GOT3 (cell line): ENCODE measurements at regions not wholly inside any gene's neighbourhood (a gene's known extent, or its start where the extent isn't known, plus 50 kb on each side); places are given as distances from the start of the nearest gene placed in this dataset.
"Not testable (repeated sequence)": the region's sequence is repeated elsewhere in the genome, so short reads cannot be mapped to it uniquely, and the experiment has no call there.

Experiments
- DNase-seq: peaks from one replicate; lab custom pipeline; 2025; ENCODE audit warnings: mixed read lengths; lab: John Stamatoyannopoulos, UW

DNA sequence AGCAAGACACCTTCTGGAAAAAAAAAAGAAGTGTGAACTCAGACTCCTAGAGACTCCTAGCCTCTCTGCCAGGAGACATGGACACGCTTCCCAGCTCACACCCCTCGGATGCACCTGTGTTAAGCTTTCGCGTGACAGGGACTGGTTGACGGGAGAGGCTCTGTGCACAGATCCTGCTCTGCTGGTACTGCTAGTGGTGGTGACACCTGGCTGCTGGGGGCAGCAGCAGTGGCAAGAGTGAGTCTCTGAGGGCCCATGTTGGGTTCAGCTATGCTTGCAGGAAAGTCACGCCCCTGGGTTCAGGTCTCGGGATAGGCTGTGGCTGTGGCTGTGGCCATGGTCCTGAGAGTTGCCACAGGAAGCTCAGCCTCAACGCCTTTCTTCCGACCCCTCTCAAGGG, 81.1 kb downstream of the XRCC2 start:
- DNase-seq = no peak

DNA sequence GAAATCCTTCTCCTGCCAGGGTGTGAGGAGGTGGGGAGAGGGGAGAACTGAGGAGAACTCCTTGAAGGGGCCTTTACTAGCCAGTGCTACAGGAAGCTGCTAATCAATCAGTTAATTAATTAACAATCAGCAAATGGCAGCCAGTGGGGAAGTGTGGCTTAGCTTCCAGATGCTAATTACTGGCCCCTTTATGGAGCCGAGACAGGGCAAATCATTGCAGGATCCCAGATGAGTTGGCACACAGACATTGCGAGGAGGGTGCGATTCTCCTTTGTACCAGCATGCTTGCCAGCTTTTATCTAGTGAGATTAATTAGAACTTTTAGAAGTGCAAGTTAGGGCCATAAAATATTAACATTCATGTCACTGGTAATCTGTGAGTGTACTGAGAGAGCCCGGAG, 84.0 kb downstream of the XRCC2 start:
- no peak for DNase-seq

- DNase-seq = no peak
These were observed 85.5 kb downstream of the XRCC2 start for GRCh38 chr7:152590481-152590880.

- DNase-seq = not testable (repeated sequence)
These were observed 86.1 kb downstream of the XRCC2 start for GRCh38 chr7:152589821-152590220.

- DNase-seq = no peak
These were observed 87.6 kb downstream of the XRCC2 start for GRCh38 chr7:152588350-152588749.

DNA sequence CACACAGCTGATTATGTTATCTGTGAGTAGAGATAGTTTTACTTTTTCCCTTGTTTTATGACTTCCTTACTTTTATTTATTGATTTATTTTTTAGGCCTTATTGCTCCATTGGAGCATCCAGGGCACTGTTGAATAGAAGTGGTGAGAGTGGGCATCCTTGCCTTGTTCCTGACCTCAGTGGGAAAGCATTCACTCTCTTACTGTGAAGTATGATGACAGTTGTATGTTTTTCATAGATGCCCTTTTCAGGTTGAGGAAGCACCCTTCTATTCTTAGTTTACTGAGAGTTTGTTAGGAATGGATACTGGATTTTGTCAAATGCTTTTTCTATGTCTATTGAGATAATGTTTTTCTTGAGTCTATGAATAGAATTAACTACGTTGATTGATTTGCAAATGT, 88.6 kb downstream of the XRCC2 start:
- DNase-seq = no peak

DNA sequence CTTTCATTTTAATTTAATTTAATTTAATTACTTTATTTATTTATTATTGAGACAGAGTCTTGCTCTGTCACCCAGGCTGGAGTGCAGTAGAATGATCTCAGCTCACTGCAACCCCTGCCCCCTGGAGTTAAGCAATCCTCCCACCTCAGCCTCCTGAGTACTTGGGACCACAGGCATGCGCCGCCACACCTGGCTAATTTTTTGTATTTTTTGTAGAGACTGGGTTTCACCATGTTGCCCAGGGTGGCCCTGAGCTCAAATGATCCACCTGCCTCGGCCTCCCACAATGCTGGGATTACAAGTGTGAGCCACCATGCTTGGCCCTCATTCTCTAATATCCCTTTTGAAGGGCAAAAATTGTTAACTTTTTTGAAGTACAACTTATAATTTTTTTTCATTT, 92.9 kb downstream of the XRCC2 start:
- DNase-seq = no peak

DNA sequence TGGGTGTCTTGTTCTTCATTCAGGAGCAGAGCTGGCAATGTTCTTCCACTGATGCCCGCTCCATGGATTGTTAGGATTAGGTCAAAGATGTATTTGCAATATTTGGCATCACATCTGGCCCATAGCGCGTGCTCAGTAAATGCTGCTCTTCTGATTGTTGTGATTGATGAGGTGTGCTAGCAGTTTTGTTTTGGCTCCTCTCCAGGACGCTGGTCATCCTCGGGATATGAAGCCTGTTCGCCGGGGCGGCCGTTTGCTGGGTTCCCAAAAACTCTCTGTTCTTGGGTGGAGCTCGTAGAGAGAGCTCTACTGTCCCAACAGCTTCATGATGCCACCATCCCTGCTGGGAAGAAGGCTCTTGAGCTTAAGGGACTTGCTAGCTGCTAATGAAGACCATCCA, 96.9 kb downstream of the XRCC2 start:
- DNase-seq = no peak

DNA sequence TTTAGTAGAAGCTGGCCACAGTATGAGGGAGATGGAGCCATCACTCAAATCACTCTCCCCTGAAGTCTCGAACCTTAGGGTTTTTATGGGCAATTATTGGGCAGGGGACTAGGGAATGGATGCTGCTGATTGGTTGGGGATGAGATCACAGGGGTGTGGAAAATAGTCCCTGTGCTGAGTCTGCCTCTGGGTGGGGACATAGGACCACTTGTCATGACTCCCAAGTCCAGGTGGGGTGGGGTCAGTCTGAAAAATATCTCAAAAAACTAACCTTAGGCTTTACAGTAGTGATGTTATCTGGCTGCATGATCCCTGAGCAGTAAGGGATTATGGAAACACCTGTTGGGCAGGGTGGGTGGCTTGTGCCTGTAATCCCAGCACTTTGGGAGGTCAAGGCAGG, 98.6 kb downstream of the XRCC2 start:
- DNase-seq = no peak

DNA sequence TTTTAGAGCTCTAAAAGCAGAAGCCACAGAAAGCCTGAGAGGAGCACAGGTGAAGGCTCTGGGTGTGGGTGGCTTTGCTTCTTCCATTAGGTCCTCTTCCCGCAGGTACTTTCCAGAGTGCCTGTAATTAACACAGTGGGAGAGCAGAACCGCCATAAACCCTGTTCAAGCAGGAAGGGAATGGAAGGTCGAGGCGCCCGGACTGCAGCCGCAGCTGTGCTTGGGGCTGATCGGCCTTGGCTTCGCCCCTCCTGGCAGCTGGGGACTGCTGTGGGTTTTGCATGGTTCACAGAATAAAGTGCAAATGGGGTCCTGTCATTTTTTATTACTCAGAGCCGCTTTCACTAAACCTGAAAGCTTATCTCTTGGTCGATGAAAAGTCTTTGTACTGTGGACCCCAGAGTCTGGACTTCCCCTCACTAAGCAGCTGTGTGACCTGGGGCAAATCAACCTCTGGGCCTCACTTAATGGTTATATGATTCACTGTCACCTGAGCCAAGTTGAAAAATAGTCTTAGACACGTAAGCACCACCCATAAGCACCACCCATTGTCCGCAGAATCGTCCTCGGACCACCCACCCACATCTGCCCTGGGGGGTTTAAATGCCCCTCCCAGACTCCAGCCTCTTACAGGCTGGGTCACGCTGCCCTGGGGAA, 100.9 kb downstream of the XRCC2 start:
- DNase-seq = no peak

- DNase-seq = not testable (repeated sequence)
These were observed 102.8 kb downstream of the XRCC2 start for GRCh38 chr7:152573186-152573585.

DNA sequence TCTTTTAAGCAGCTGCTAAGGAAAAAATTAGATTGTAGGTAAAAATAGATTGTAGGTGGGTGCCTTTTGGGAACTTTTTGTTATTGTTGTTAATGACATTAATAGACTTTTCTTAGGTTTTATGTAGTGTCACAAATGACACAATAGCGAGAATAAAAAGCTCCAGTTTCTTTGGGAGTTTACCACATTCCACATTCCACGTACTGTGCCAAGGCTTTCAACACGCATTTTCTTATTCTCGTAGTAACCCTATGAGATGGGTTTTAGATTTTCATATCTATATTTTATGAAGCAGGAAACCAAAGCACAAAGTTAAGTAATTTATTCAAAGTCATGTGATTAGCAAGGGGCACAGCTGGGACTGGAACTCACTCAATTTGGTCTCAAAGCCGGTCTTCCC, 103.8 kb downstream of the XRCC2 start:
- no peak for DNase-seq

GRCh38 chr7:152571068-152571467, 104.9 kb downstream of the XRCC2 start:
- no peak for DNase-seq

GRCh38 chr7:152568972-152569371, 107.0 kb downstream of the XRCC2 start:
- DNase-seq = no peak

- DNase-seq = no peak
These were observed 110.2 kb downstream of the XRCC2 start for GRCh38 chr7:152565731-152566130.

GRCh38 chr7:152564656-152565250, 111.2 kb downstream of the XRCC2 start:
- no peak for DNase-seq

DNA sequence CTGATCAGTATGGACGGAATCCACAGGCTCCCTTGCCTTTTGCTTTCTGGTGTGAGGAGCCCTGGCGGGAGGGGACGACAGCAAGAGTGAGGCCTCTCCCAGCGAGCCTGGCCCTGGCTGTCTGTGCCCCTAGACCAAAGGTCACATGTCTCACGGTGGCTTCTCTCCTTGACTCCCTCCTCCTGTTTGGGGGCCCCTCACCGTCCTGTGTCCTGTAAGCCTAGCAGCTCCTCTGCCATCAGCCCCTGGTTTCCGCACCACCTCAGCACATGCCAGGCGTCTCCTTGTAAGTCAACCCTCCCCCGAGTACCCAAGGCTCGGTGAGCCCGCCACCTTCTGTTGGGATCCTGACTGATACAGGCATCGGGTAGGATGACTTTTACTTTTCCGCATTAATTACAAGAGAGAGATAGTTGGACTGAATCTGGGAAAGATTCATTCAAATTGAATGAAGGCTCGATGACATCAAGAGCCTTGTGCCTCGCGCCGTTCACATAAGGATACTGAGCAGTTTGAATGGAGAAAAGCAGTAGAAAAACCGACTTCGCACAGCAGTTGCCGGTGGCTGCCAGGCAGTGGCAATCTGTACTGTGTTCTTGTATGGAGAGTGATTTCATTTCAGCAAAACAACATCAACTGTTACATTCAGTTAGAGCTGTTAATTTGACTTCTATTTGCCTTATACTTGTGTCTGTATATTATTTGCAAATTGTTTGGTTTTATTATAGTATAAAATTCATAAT, 119.8 kb downstream of the XRCC2 start:
- DNase-seq = no peak

DNA sequence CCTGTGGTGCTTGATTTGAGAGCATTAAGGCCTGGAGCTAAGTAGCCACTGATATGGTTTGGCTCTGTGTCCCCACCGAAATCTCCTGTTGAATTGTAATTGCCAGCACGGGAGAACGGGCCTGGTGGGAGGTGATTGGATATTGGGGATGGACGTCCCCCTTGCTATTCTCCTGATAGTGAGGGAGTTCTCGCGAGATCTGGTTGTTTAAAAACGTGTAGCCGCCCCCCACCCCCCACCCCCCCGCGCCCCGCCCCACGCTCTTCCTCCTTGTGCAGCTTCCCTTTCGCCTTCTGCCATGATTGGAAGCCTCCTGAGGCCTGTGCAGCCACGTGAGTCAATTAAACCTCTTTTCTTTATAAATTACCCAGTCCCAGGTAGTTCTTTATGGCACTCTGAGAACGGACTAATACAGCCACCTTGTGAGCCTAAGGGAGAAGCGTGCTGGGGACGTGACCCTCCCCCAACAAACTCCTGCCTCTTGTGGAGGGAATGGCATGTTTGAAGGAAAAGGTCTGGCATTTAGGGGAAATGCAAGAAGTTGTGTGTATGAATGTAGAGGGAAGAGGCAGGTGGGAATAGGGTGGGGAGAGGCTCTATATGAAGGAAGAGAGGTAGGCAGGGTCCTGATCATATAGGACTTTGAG, 118.0 kb upstream of the KMT2C start:
- no peak for DNase-seq

- DNase-seq = no peak
These were observed 115.7 kb upstream of the KMT2C start for GRCh38 chr7:152551304-152552036.

- no peak for DNase-seq
These were observed 109.3 kb upstream of the KMT2C start for GRCh38 chr7:152544971-152545619.

GRCh38 chr7:152544481-152544927, 108.7 kb upstream of the KMT2C start:
- DNase-seq = no peak

GRCh38 chr7:152543799-152544198, 108.0 kb upstream of the KMT2C start:
- no peak for DNase-seq
